ENCODE measurements at regions not wholly inside any gene's neighbourhood (a gene's known extent, or its start where the extent isn't known, plus 50 kb on each side); places are given as distances from the start of the nearest gene placed in this dataset.
A peak's percentile ranks its signal among the peaks of the same experiment; 100 is the strongest.

- ATAC-seq, result peak; percentile 43
Measured at GRCh38 chr2:62447411-62447810, 58.6 kb downstream of the TMEM17 start.

GRCh38 chr2:62446491-62446890 lies 59.5 kb downstream of the TMEM17 start:
- ATAC-seq, result no peak

GRCh38 chr2:62443886-62444285 lies 62.1 kb downstream of the TMEM17 start:
- ATAC-seq, result no peak

DNA sequence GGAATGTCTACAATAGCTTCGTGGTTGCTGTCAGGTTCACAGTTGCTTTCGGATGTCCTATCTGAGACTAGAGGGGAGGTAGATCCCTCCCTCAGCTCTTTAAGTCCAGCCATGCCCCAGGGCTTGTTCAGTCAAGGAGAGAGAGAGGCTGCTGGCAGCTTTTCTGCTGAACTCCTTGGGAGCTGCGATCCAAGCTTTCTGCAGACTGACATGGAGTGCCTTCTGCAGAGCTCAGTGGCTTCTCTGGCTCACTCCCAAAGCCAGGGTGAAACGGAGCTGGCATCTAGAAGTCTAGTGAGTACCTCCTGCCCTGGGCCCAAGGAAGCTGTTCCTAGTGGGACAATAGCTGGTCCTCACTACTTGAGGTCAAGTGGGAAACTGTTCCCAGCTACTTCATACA lies 62.5 kb downstream of the TMEM17 start:
- no peak for ATAC-seq

GRCh38 chr2:62441824-62442223 lies 64.2 kb downstream of the TMEM17 start:
- ATAC-seq, result peak; percentile 58

- ATAC-seq, result peak; percentile 46
Measured at GRCh38 chr2:62441421-62441820, 64.6 kb downstream of the TMEM17 start.

- no peak for ATAC-seq
Measured at GRCh38 chr2:62440281-62440946, 65.6 kb downstream of the TMEM17 start.

DNA sequence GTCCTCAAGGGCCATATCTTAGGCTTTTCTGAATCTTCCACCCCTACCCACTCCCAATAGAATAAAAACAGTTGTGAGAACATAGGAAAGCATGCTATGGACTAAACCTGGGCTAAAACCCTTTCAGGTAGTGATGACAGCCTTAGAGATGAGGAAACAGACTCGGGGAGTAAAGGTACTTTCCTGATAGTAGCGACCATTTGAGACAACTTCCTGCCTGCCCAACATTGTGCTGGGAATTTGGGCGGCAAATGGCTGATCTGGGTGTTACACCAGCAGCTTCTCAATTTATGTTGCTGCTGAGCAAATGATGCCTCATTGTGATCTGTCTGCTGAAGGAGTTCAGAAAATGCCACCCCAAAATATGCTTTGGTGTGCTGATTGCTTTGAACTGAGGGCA lies 66.6 kb downstream of the TMEM17 start:
- ATAC-seq, result no peak

GRCh38 chr2:62437785-62438184 lies 68.2 kb downstream of the TMEM17 start:
- no peak for ATAC-seq

DNA sequence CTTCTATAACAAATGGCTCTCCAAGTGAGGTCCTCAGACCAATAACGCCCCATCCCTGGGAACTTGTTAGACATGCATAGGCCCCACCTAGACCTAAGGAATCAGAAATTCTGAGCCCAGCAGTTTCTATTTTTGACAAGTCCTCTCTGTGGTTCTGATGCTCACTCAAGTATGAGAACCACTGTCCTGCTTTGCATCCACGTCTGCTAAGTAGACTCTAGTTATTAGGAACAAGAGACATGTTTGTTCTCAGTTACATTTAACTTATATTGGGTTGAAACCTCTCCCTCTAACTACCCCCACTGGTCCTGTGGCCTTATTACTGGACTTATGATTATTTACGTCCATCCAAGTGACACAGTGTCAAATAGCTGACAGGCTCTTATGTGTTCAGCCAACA lies 70.3 kb downstream of the TMEM17 start:
- no peak for ATAC-seq

- ATAC-seq, result no peak
Measured at GRCh38 chr2:62432407-62432806, 73.6 kb downstream of the TMEM17 start.

DNA sequence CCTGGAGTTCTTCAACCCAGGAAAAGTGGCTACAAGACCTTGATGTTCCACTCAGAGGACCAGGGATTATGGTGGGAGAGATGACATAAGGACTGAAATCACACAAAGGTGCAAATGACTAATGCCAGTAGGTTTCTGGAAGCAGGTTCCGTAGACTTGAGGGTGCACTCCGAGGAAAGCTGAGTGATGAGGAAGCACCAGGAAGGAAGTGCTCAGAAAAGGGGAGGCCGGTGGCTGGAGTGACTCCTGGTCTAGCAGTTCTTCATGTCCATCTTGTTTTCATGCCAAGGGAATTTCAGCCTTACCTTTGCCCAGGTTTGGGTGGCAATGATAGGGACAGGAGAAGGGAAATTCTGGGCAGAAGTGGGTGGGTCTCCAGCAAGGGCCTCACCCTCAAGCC lies 74.5 kb downstream of the TMEM17 start:
- peak; percentile 48 for ATAC-seq

DNA sequence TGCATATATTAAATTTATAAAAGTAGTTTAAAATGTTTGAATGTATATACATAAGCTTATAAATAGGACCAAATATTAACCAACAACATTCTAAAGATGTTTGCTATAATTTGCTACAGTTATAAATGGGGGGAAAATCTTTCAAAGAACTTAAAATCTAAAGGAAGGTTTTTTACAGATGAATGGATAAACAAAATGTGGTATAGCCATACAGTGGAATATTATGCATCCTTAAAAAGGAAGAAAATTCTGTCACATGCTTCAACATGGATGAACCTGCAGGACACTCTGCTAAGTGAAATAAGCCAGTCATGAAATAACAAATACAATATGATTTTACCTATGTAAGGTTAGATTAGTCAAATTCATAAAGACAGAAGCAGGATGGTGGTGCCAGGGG lies 75.8 kb downstream of the TMEM17 start:
- ATAC-seq, result no peak

DNA sequence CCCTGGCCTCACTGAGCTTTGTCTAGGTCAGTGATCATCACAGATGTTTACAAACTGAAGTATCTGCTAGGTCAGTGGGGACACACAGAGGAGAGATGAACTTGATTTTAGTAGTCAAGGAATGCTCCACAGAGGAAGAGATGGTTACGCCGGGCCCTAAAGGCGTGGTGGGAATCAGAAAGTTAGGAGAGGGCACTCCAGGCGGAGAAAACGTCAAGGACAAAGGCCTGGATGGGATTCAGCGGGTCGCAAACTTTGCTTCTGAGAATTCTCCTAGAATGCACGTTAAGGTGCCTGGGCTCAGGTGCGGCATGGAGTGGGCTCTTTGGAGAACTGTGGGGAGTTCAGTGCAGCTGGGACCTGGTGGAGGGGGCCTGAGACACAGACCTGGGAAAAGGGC lies 78.8 kb downstream of the TMEM17 start:
- ATAC-seq, result no peak

GRCh38 chr2:62426154-62426912 lies 79.7 kb downstream of the TMEM17 start:
- ATAC-seq, result no peak

GRCh38 chr2:62425684-62426083 lies 80.3 kb downstream of the TMEM17 start:
- no peak for ATAC-seq

GRCh38 chr2:62424899-62425298 lies 81.1 kb downstream of the TMEM17 start:
- peak; percentile 98 for ATAC-seq

DNA sequence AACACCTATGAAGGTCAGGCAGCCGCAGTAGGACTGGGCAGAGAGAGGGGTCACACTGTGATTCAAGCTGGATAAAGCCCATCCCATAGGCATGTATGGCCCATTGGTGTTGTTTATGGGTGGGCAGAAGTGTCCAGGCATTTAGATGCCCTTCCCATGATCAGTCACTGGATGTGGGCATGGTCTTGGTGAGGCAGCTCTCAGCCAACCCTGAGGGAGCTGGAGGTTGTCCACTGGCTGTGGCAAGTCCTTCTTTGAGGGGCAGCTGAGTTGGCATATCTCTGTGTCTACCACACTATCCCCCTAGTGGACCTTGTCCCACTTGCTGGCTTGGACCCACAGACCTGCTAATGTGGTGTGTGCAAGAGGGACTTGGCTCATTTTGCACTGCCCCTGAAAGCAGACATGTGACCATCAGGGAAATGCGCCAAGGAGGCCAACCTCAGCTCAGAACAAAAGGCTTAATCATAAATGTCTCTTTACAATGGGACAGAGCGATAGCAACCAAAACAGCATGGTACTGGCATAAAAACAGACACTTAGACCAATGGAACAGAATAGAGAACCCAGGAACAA lies 82.0 kb downstream of the TMEM17 start:
- peak; percentile 12 for ATAC-seq

DNA sequence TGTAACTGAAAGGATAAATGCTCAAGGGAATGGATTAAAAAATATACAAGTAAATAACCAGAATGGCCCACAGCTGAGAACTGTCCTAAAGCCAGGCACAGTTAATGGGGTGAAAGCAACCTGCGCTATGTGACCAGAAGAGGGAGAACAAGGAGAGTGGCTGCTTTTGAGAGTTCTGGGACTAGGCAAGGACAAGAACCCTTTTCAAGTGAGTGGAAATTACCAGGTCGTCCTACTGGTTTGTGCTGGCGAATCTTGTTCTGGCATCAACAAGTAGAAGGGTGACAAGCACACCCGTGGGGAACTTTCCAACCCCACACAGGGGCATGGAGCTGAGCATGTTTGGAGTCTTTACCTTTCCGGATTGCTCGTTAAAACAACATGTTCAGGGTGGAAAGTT lies 82.8 kb downstream of the TMEM17 start:
- ATAC-seq, result peak; percentile 71

DNA sequence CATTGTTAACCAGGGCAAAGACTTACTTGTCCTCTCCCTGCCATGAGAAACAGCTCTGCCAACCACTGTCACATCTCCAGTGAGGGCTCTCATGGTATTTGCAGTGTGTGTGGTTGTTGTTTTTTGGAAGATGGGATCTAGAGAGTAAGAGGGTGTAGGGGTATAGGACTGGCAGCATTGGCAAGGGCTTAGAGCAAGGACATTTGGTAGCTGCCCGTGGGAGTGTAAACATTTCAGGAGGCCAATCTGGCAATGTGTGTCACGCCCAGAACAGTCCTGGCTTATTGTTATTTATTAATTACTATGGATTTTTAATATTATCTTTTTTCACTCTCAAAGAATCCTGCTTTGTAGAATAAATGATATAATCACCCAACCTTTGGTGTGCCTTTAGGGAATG lies 90.5 kb downstream of the TMEM17 start:
- no peak for ATAC-seq

GRCh38 chr2:62415019-62415431 lies 91.0 kb downstream of the TMEM17 start:
- ATAC-seq, result peak; percentile 38

DNA sequence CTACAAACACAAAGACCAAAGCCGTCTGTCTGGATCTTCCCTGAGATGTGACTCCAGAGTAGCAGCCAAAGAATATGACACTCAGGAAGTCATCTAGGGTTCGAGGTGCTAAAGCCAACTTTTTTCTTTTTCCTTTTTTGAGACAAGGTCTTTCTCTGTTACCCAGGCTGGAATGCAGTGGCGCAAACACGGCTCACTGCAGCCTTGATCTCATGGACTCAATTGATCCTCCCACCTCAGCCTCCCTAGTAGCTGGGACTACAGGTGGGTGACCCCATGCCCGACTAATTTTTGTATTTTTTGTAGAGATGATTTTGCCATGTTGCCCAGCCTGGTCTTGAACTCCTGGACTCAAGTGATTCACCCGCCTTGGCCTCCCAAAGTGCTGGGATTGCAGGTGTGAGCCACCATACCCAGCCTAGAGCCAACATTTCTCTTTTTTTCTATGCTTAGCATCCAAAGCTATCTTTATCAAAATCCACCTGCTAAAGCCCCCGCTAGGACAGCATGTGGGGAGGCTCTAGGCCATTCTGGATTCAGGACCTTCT lies 92.8 kb downstream of the TMEM17 start:
- no peak for ATAC-seq

GRCh38 chr2:62412347-62412742 lies 93.7 kb downstream of the TMEM17 start:
- peak; percentile 30 for ATAC-seq

All from esophagus mucosa (tissue), 1 donor.